Activated CD4-positive, alpha-beta memory T cell treated with anti-CD3 and anti-CD28 coated beads for 36 hours (primary cell): ENCODE measurements at regions not wholly inside any gene's neighbourhood (a gene's known extent, or its start where the extent isn't known, plus 50 kb on each side); places are given as distances from the start of the nearest gene placed in this dataset.
"Not testable (repeated sequence)": the region's sequence is repeated elsewhere in the genome, so short reads cannot be mapped to it uniquely, and the experiment has no call there.

Experiments used
- CTCF ChIA-PET: fragments of 350-600 bp; sonication (Branson Sonifier 250); formaldehyde crosslinking; loops from one replicate; lab custom pipeline; 2021; ENCODE audit warnings: antibody characterized with exemption, inconsistent platforms; lab: Charles Lee
- POLR2A ChIA-PET: fragments of 350-600 bp; sonication (Branson Sonifier 250); formaldehyde crosslinking; loops from one replicate; lab custom pipeline; 2021; ENCODE audit warnings: antibody characterized with exemption; lab: Charles Lee
- DNase-seq: peaks from one replicate; pipeline ENCODE4 v3.0.0-alpha.2; 2020
- H3K27ac Mint-ChIP-seq: one replicate; pipeline ENCODE4 v1.8.0; 2021; ENCODE audit warnings: mixed read lengths
- H3K27me3 Mint-ChIP-seq: one replicate; pipeline ENCODE4 v1.8.0; 2021; ENCODE audit warnings: mixed read lengths
- H3K36me3 Mint-ChIP-seq: one replicate; pipeline ENCODE4 v1.8.0; 2021; ENCODE audit warnings: mixed read lengths
- H3K4me1 Mint-ChIP-seq: one replicate; pipeline ENCODE4 v1.8.0; 2021; ENCODE audit warnings: low read depth, mixed read lengths
- H3K4me3 Mint-ChIP-seq: one replicate; pipeline ENCODE4 v1.8.0; 2021; ENCODE audit warnings: mild to moderate bottlenecking, mixed read lengths
- H3K9me3 Mint-ChIP-seq: one replicate; pipeline ENCODE4 v1.8.0; 2021; ENCODE audit warnings: mixed read lengths
- intact Hi-C: fragments of 100-400 bp; cut with micrococcal nuclease; formaldehyde crosslinking; loops from one replicate; pipeline ENCODE4 v1.15.1; 2023

- Mint-ChIP-seq H3K4me3 (no peak overlapping the region), H3K27ac (no peak overlapping the region), H3K9me3 (peaks cover 5% of the 10 kb centered on the region), H3K27me3 (peaks cover 2% of the 10 kb centered on the region), H3K4me1 (no peaks in the 10 kb centered on the region), H3K36me3 (no peaks in the 10 kb centered on the region)
- CTCF ChIA-PET, result no interaction called here
- intact Hi-C loops, result no loop called here
- no peak for DNase-seq
- POLR2A ChIA-PET, result no interaction called here
Observed at GRCh38 chr5:109997161-109997560, 307.4 kb downstream of the MAN2A1 start.

- H3K4me3 Mint-ChIP-seq, result no peak overlapping the region
- ChIA-PET POLR2A (no interaction called here), CTCF (no interaction called here)
- H3K9me3 Mint-ChIP-seq, result peaks cover 5% of the 10 kb centered on the region
- H3K36me3 Mint-ChIP-seq, result no peaks in the 10 kb centered on the region
- DNase-seq, result no peak
- H3K27ac Mint-ChIP-seq, result no peak overlapping the region
- no peaks in the 10 kb centered on the region for H3K4me1 Mint-ChIP-seq
- H3K27me3 Mint-ChIP-seq, result peaks cover 2% of the 10 kb centered on the region
- intact Hi-C loops, result no loop called here
Observed at GRCh38 chr5:109998208-109998607, 308.5 kb downstream of the MAN2A1 start.

- POLR2A ChIA-PET, result interaction anchor here (0.8 kb wide), 1 partner anchor 26 kb away, joined by 3 read pairs; no protein-coding TSS in a partner anchor
- H3K4me1 Mint-ChIP-seq, result no peaks in the 10 kb centered on the region
- CTCF ChIA-PET, result no interaction called here
- intact Hi-C loops, result no loop called here
- peaks cover 5% of the 10 kb centered on the region for H3K9me3 Mint-ChIP-seq
- H3K27me3 Mint-ChIP-seq, result peaks cover 2% of the 10 kb centered on the region
- no peak for DNase-seq
- H3K4me3 Mint-ChIP-seq, result no peak overlapping the region
- no peaks in the 10 kb centered on the region for H3K36me3 Mint-ChIP-seq
- no peak overlapping the region for H3K27ac Mint-ChIP-seq
Observed at GRCh38 chr5:109998726-109999125, 309.0 kb downstream of the MAN2A1 start.

- Mint-ChIP-seq H3K27me3 (peaks cover 2% of the 10 kb centered on the region), H3K9me3 (peaks cover 5% of the 10 kb centered on the region), H3K27ac (no peak overlapping the region), H3K36me3 (no peaks in the 10 kb centered on the region), H3K4me3 (no peak overlapping the region), H3K4me1 (no peaks in the 10 kb centered on the region)
- ChIA-PET CTCF (no interaction called here), POLR2A (no interaction called here)
- intact Hi-C loops, result no loop called here
- no peak for DNase-seq
Observed at GRCh38 chr5:110001648-110002047, 311.9 kb downstream of the MAN2A1 start.

GRCh38 chr5:110002652-110003051, 312.9 kb downstream of the MAN2A1 start:
- Mint-ChIP-seq H3K4me1 (no peaks in the 10 kb centered on the region), H3K4me3 (no peak overlapping the region), H3K27me3 (peaks cover 2% of the 10 kb centered on the region), H3K36me3 (no peaks in the 10 kb centered on the region), H3K9me3 (peaks cover 5% of the 10 kb centered on the region), H3K27ac (no peak overlapping the region)
- intact Hi-C loops, result no loop called here
- ChIA-PET CTCF (no interaction called here), POLR2A (no interaction called here)
- DNase-seq, result no peak

GRCh38 chr5:110005907-110006562, 316.3 kb downstream of the MAN2A1 start:
- H3K27ac Mint-ChIP-seq, DNase-seq, H3K4me3 Mint-ChIP-seq, H3K9me3 Mint-ChIP-seq, H3K36me3 Mint-ChIP-seq, H3K27me3 Mint-ChIP-seq, CTCF ChIA-PET, POLR2A ChIA-PET, intact Hi-C loops, H3K4me1 Mint-ChIP-seq: not testable (repeated sequence)

- no peak overlapping the region for H3K4me3 Mint-ChIP-seq
- intact Hi-C loops, result no loop called here
- H3K36me3 Mint-ChIP-seq, result no peaks in the 10 kb centered on the region
- ChIA-PET CTCF (no interaction called here), POLR2A (no interaction called here)
- H3K9me3 Mint-ChIP-seq, result no peaks in the 10 kb centered on the region
- no peaks in the 10 kb centered on the region for H3K4me1 Mint-ChIP-seq
- H3K27me3 Mint-ChIP-seq, result no peaks in the 10 kb centered on the region
- DNase-seq, result no peak
- no peak overlapping the region for H3K27ac Mint-ChIP-seq
Observed at GRCh38 chr5:110007101-110007500, 317.4 kb downstream of the MAN2A1 start.

- CTCF ChIA-PET, result no interaction called here
Observed at GRCh38 chr5:110008131-110008530, 318.4 kb downstream of the MAN2A1 start.

GRCh38 chr5:110012145-110012544, 322.4 kb downstream of the MAN2A1 start:
- Mint-ChIP-seq H3K36me3 (peaks cover 2% of the 10 kb centered on the region), H3K27ac (no peak overlapping the region), H3K9me3 (no peaks in the 10 kb centered on the region), H3K4me3 (no peak overlapping the region), H3K27me3 (peaks cover 2% of the 10 kb centered on the region), H3K4me1 (no peaks in the 10 kb centered on the region)
- CTCF ChIA-PET, result no interaction called here
- no peak for DNase-seq
- intact Hi-C loops, result no loop called here
- POLR2A ChIA-PET, result no interaction called here

More at GRCh38 chr5:110008131-110008530, 318.4 kb downstream of the MAN2A1 start:
- Mint-ChIP-seq H3K27ac (no peak overlapping the region), H3K9me3 (no peaks in the 10 kb centered on the region), H3K4me3 (no peak overlapping the region), H3K36me3 (no peaks in the 10 kb centered on the region), H3K27me3 (peaks cover 1% of the 10 kb centered on the region), H3K4me1 (no peaks in the 10 kb centered on the region)
- intact Hi-C loops, result no loop called here
- no peak for DNase-seq
- POLR2A ChIA-PET, result no interaction called here

- intact Hi-C loops, result no loop called here
- H3K9me3 Mint-ChIP-seq, result no peaks in the 10 kb centered on the region
- H3K4me1 Mint-ChIP-seq, result no peaks in the 10 kb centered on the region
- ChIA-PET POLR2A (no interaction called here), CTCF (no interaction called here)
- no peak for DNase-seq
- peaks cover 2% of the 10 kb centered on the region for H3K27me3 Mint-ChIP-seq
- no peak overlapping the region for H3K27ac Mint-ChIP-seq
- peaks cover 2% of the 10 kb centered on the region for H3K36me3 Mint-ChIP-seq
- H3K4me3 Mint-ChIP-seq, result no peak overlapping the region
Observed at GRCh38 chr5:110013017-110013416, 323.3 kb downstream of the MAN2A1 start.

GRCh38 chr5:110017854-110018253, 328.1 kb downstream of the MAN2A1 start:
- no peak overlapping the region for H3K4me3 Mint-ChIP-seq

GRCh38 chr5:110018509-110018908, 328.8 kb downstream of the MAN2A1 start:
- no peak overlapping the region for H3K27ac Mint-ChIP-seq
- ChIA-PET CTCF (no interaction called here), POLR2A (no interaction called here)
- intact Hi-C loops, result no loop called here
- no peak overlapping the region for H3K4me3 Mint-ChIP-seq
- H3K36me3 Mint-ChIP-seq, result peaks cover 2% of the 10 kb centered on the region
- no peak for DNase-seq
- no peaks in the 10 kb centered on the region for H3K27me3 Mint-ChIP-seq
- no peaks in the 10 kb centered on the region for H3K4me1 Mint-ChIP-seq
- no peaks in the 10 kb centered on the region for H3K9me3 Mint-ChIP-seq

More at GRCh38 chr5:110017854-110018253, 328.1 kb downstream of the MAN2A1 start:
- Mint-ChIP-seq H3K36me3 (peaks cover 2% of the 10 kb centered on the region), H3K27me3 (peaks cover 2% of the 10 kb centered on the region), H3K9me3 (no peaks in the 10 kb centered on the region), H3K27ac (no peak overlapping the region), H3K4me1 (no peaks in the 10 kb centered on the region)
- ChIA-PET POLR2A (no interaction called here), CTCF (no interaction called here)
- intact Hi-C loops, result no loop called here
- DNase-seq, result no peak

- ChIA-PET CTCF (no interaction called here), POLR2A (no interaction called here)
- Mint-ChIP-seq H3K27me3 (no peaks in the 10 kb centered on the region), H3K27ac (no peak overlapping the region), H3K9me3 (no peaks in the 10 kb centered on the region), H3K36me3 (peaks cover 2% of the 10 kb centered on the region), H3K4me1 (no peaks in the 10 kb centered on the region), H3K4me3 (no peak overlapping the region)
- DNase-seq, result no peak
- intact Hi-C loops, result no loop called here
Observed at GRCh38 chr5:110019119-110019518, 329.4 kb downstream of the MAN2A1 start.
